ENCODE measurements at regions not wholly inside any gene's neighbourhood (a gene's known extent, or its start where the extent isn't known, plus 50 kb on each side); places are given as distances from the start of the nearest gene placed in this dataset.

DNA sequence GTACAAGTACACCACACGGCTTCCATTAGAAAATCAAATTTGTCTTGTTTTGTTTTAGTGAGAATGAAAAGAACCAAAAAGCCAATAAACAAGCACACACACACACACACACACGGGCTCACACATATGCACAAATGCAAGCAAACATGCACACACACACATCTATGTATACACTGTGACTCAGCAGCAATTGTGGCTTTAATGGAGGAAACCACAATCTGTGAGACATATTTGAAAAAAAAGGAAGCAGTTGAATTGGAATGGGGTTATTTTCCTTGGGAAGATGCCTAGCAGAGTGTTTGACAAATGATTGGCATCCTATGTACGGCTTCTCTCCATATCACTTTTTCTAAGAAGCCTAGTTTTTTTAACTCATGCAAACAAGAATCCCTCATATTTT, 201.1 kb upstream of the ARRDC4 start:
- POLR2A ChIA-PET, result no interaction called here
- H2AFZ ChIP-seq (ENCODE audit: low read depth, low read length), result no peak overlapping the region
- H3K9me1 ChIP-seq (replicated peaks; ENCODE audit: control insufficient read depth, extremely low read depth, insufficient read depth, low read length), result no peaks in the 10 kb centered on the region
- H3K4me1 ChIP-seq (ENCODE audit: control insufficient read depth, extremely low read depth, insufficient read depth, low read length), result peaks cover 4% of the 10 kb centered on the region
- BruUV-seq (replicated peaks), result no TSS peak
- H3K27me3 ChIP-seq (ENCODE audit: control insufficient read depth in 2 of 2, insufficient read depth in 2 of 2, low read length in 2 of 2), result peaks cover 4 to 18% of the 10 kb centered on the region in 2 experiments
- H3K4me3 ChIP-seq (replicated peaks in 1 of 3; ENCODE audit: insufficient read depth in 1 of 3, low read depth in 1 of 3, low read length in 3 of 3), result no peak overlapping the region
- FAIRE-seq (peak; percentile 83), DNase-seq (ENCODE audit: low read depth, low spot score) (peak; percentile 62)
- no peaks in the 10 kb centered on the region for H4K20me1 ChIP-seq (replicated peaks; ENCODE audit: control insufficient read depth, extremely low read depth, insufficient read depth, low read length)
- no peak overlapping the region for H3K27ac ChIP-seq (ENCODE audit: insufficient read depth, low read depth, low read length)
- intact Hi-C loops (cut with micrococcal nuclease), result loop anchor here (1.0 to 10.0 kb wide), 4 partner anchors 9 to 1175 kb away; no protein-coding TSS in a partner anchor
- TF ChIP-seq POLR2AphosphoS5 (IDR thresholded peaks at IDR 0.05; ENCODE audit: insufficient read depth, low read depth, low read length) (peak; percentile 74), FOS (IDR thresholded peaks at IDR 0.05; ENCODE audit: borderline replicate concordance, insufficient read depth, low read length) (peak; percentile 45), EZH2 (IDR thresholded peaks at IDR 0.05; ENCODE audit: borderline replicate concordance, low read depth, low read length, severe bottlenecking) (no peak), JUN (IDR thresholded peaks at IDR 0.05; ENCODE audit: borderline replicate concordance, insufficient read depth, insufficient read length, low read depth) (peak; percentile 36)
- no peak overlapping the region for H3K4me2 ChIP-seq (ENCODE audit: insufficient read depth, low read length)
- CTCF ChIA-PET, result no interaction called here
- H3K79me2 ChIP-seq (ENCODE audit: control insufficient read depth, insufficient read depth, low read length), result no peaks in the 10 kb centered on the region
- no peaks in the 10 kb centered on the region for H3K36me3 ChIP-seq (ENCODE audit: control insufficient read depth in 2 of 2, extremely low read depth in 1 of 2, insufficient read depth in 2 of 2, low read length in 2 of 2)
- dilution Hi-C loops (cut with MboI; ENCODE audit: extremely low pct_ligation_motif_present, low sequenced_read_pairs), result no loop called here
- no peak overlapping the region for H3K9ac ChIP-seq (replicated peaks; ENCODE audit: extremely low read depth, insufficient read depth, low read length)
- H3K9me3 ChIP-seq (replicated peaks; ENCODE audit: control insufficient read depth, insufficient read depth, low read length), result no peaks in the 10 kb centered on the region

DNA sequence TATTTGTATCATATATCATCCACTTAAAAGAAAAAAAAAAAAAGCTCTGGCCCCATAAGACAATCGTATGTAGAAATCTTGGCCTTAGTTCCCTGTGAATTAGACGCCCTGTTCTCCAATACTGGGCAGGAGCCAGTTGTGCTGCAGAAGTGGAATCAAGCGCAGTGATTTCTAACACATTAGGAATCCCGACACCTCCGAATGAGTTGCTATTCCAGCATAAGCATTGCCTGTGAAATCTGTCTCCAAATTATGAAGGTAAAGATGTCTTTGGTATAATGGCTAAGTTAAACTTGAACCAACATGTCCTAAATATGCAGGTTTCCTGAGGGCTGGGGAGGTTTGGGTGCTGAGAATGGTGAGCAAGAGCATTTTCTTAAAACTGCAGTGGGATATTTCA, 199.4 kb upstream of the ARRDC4 start:
- DNase-seq (ENCODE audit: low read depth, low spot score) (no peak), FAIRE-seq (no peak)
- Histone ChIP-seq H2AFZ (ENCODE audit: low read depth, low read length) (no peak overlapping the region), H3K9me3 (replicated peaks; ENCODE audit: control insufficient read depth, insufficient read depth, low read length) (no peaks in the 10 kb centered on the region), H3K27ac (ENCODE audit: insufficient read depth, low read depth, low read length) (no peak overlapping the region), H4K20me1 (replicated peaks; ENCODE audit: control insufficient read depth, extremely low read depth, insufficient read depth, low read length) (no peaks in the 10 kb centered on the region), H3K4me1 (ENCODE audit: control insufficient read depth, extremely low read depth, insufficient read depth, low read length) (peaks cover 4% of the 10 kb centered on the region), H3K4me2 (ENCODE audit: insufficient read depth, low read length) (no peak overlapping the region), H3K79me2 (ENCODE audit: control insufficient read depth, insufficient read depth, low read length) (no peaks in the 10 kb centered on the region), H3K27me3 (ENCODE audit: control insufficient read depth in 2 of 2, insufficient read depth in 2 of 2, low read length in 2 of 2) (peaks cover 0 to 15% of the 10 kb centered on the region in 2 experiments), H3K9me1 (replicated peaks; ENCODE audit: control insufficient read depth, extremely low read depth, insufficient read depth, low read length) (no peaks in the 10 kb centered on the region), H3K9ac (replicated peaks; ENCODE audit: extremely low read depth, insufficient read depth, low read length) (no peak overlapping the region), H3K4me3 (replicated peaks in 1 of 3; ENCODE audit: insufficient read depth in 1 of 3, low read depth in 1 of 3, low read length in 3 of 3) (no peak overlapping the region), H3K36me3 (ENCODE audit: control insufficient read depth in 2 of 2, extremely low read depth in 1 of 2, insufficient read depth in 2 of 2, low read length in 2 of 2) (no peaks in the 10 kb centered on the region)
- intact Hi-C loops (cut with micrococcal nuclease), result no loop called here
- BruUV-seq (replicated peaks), result no TSS peak
- no peak for TF ChIP-seq FOS (IDR thresholded peaks at IDR 0.05; ENCODE audit: borderline replicate concordance, insufficient read depth, low read length)
- POLR2A ChIA-PET, result no interaction called here
- CTCF ChIA-PET, result no interaction called here
- dilution Hi-C loops (cut with MboI; ENCODE audit: extremely low pct_ligation_motif_present, low sequenced_read_pairs), result no loop called here

All from endothelial cell of umbilical vein (primary cell).